ENCODE measurements at regions not wholly inside any gene's neighbourhood (a gene's known extent, or its start where the extent isn't known, plus 50 kb on each side); places are given as distances from the start of the nearest gene placed in this dataset.

GRCh38 chr22:49330421-49331222 is 497.1 kb downstream of the BRD1 start:
- TF ChIP-seq ZFX (IDR thresholded peaks at IDR 0.05) = no peak
- TF ChIP-seq EZH2 (IDR thresholded peaks at IDR 0.05) = no peak
- no peak for TF ChIP-seq CTCF (IDR thresholded peaks at IDR 0.05 in 2 of 3, conservative IDR thresholded peaks at IDR 0.05 in 1 of 3; ENCODE audit: borderline replicate concordance in 1 of 3, insufficient read depth in 1 of 3, low read depth in 2 of 3, low read length in 2 of 3)
- TF ChIP-seq POLR2A (IDR thresholded peaks at IDR 0.05; ENCODE audit: borderline replicate concordance, extremely low read depth, insufficient read depth, insufficient read length) = no peak
- TF ChIP-seq EGR1 (IDR thresholded peaks at IDR 0.05; ENCODE audit: low read depth) = no peak
- no peak for TF ChIP-seq ELF1 (IDR thresholded peaks at IDR 0.05; ENCODE audit: borderline replicate concordance, low read depth)
- no peak for TF ChIP-seq EZH2phosphoT487 (IDR thresholded peaks at IDR 0.05; ENCODE audit: borderline replicate concordance)
- no peak for TF ChIP-seq JUND (IDR thresholded peaks at IDR 0.05)
- no peak for TF ChIP-seq REST (IDR thresholded peaks at IDR 0.05; ENCODE audit: low read depth)
- TF ChIP-seq MAX (IDR thresholded peaks at IDR 0.05) = no peak
- TF ChIP-seq CEBPB (IDR thresholded peaks at IDR 0.05; ENCODE audit: low read depth) = no peak
- no peak for TF ChIP-seq RAD21 (IDR thresholded peaks at IDR 0.05; ENCODE audit: low read depth)
- no peak for TF ChIP-seq POLR2AphosphoS5 (IDR thresholded peaks at IDR 0.05; ENCODE audit: low read depth, low read length)
- TF ChIP-seq CBX3 (IDR thresholded peaks at IDR 0.05; ENCODE audit: low read depth) = no peak
